GM12865 (cell line): ENCODE measurements at regions not wholly inside any gene's neighbourhood (a gene's known extent, or its start where the extent isn't known, plus 50 kb on each side); places are given as distances from the start of the nearest gene placed in this dataset.

Experiments
- DNase-seq: peaks from one replicate; pipeline ENCODE4 v3.0.0; 2010; ENCODE audit warnings: low read depth
- H3K4me3 ChIP-seq: 2 replicates; pipeline ENCODE4 v1.5.1; 2011; ENCODE audit warnings: mild to moderate bottlenecking, low read depth, low read length, control low read depth
- CTCF ChIP-seq: IDR thresholded peaks from 2 replicates; pipeline ENCODE4 v1.5.1; 2011; ENCODE audit warnings: low read length, control low read depth, low read depth, inconsistent platforms; ENCODE audit not compliant: insufficient read depth; ENCODE audit errors: missing control alignments

- no peak for TF ChIP-seq CTCF
- H3K4me3 ChIP-seq = no peak overlapping the region
- no peak for DNase-seq
Observed at GRCh38 chr9:32015795-32016194, 368.6 kb upstream of the ACO1 start.

GRCh38 chr9:32045513-32045912, 338.9 kb upstream of the ACO1 start:
- no peak for TF ChIP-seq CTCF
- no peak for DNase-seq
- H3K4me3 ChIP-seq = no peak overlapping the region

- no peak for DNase-seq
- no peak for TF ChIP-seq CTCF
- no peak overlapping the region for H3K4me3 ChIP-seq
Observed at GRCh38 chr9:32067261-32067660, 317.2 kb upstream of the ACO1 start.

DNA sequence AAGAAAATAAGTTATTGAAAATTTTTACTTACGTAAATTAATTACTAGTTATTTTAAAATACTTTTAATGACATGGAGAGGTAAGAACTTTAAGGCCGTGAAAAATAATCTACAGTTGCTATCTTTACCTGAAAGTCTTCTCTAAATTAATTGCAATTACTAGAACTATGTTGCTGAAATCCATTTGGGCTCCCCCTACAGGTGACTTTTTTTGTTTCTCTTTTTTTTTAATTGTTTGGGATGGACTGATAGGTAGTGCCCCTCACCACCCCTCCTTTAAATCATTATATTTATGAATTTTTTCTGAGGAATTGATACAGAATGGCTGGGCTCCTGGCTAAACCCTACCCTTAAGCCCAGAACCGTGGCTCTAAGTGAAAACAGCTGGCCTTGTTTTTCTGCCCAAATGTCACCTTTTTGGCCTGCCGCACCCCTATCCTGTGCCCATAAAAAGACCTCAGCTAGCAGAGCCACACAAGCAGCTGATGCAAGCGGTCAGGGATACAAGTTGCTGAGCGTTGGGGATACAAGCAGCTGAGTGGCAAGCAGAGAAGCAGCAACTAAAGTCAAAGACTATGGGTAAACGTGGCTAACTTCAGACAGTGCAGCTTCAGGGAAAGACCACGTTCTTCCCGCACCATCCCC, 315.2 kb upstream of the ACO1 start:
- no peak overlapping the region for H3K4me3 ChIP-seq
- TF ChIP-seq CTCF = peak; percentile 40
- DNase-seq = peak; percentile 10

- no peak for TF ChIP-seq CTCF
- no peak overlapping the region for H3K4me3 ChIP-seq
- no peak for DNase-seq
Observed at GRCh38 chr9:32069969-32070368, 314.5 kb upstream of the ACO1 start.

DNA sequence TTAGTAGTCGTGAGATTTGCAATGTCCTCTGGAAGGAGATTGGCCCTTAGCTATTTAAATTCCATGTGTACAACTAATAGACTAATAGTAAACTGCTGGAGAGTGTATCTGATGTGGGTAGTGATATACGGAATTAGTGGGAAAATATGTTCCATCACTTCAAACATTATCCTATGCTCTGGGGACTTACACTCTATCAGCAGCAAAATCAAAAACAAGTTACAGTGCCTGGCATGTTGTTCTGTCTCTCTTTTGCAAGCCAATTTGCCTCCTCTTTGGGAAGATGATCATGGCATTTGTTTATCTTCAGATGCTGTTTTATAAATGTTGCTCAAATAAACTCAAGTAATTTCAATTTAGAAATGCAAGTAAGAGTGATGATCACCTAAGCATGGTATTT, 311.9 kb upstream of the ACO1 start:
- no peak overlapping the region for H3K4me3 ChIP-seq
- no peak for TF ChIP-seq CTCF
- no peak for DNase-seq

DNA sequence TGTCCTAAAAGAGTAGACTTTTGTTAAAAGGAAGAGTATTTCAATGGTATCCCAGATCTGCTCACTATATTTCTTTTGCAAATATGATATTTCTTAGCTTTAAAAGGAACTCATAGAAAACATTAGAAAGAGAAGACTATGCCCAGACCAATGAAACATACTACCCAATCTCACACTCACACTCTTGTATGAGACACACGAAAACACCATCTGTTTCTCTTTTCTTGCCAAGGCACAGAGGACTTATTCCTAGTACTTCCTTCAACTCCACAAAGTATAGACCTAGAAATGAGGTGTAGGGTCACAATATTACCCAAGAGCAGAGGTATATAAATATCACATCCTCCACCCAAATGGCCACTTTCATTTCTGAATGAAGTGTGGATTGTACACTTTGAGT, 292.4 kb upstream of the ACO1 start:
- no peak overlapping the region for H3K4me3 ChIP-seq
- no peak for DNase-seq
- no peak for TF ChIP-seq CTCF
